H1 (cell line): ENCODE measurements at regions not wholly inside any gene's neighbourhood (a gene's known extent, or its start where the extent isn't known, plus 50 kb on each side); places are given as distances from the start of the nearest gene placed in this dataset.

ENCODE experiments used
- CTCF ChIA-PET: fragments of 300-600 bp; sonication (Branson Sonifier 250); formaldehyde crosslinking; loops from one replicate; lab custom pipeline; 2021; ENCODE audit not compliant: partially characterized antibody; lab: Charles Lee
- POLR2A ChIA-PET: fragments of 300-600 bp; sonication (Branson Sonifier 250); formaldehyde crosslinking; loops from one replicate; lab custom pipeline; 2021; ENCODE audit warnings: inconsistent platforms; ENCODE audit not compliant: partially characterized antibody; lab: Charles Lee
- DNase-seq, 2 experiments: peaks; one replicate each; pipeline versions ENCODE4 v3.0.0 to v3.0.0-alpha.2; 2010 to 2022; ENCODE audit warnings: low spot score in 2 of 2, low read depth in 1 of 2, mixed read lengths in 1 of 2
- FAIRE-seq: peaks from 2 replicates; lab custom pipeline; 2011; peaks lifted over from hg19 to GRCh38; lab: Jason Lieb, UNC
- H2AFZ ChIP-seq: 2 replicates; pipeline ENCODE4 v1.8.1; 2012; ENCODE audit warnings: low read length, inconsistent platforms
- H2AK5ac ChIP-seq: 2 replicates; pipeline ENCODE4 v1.6.1; 2013; ENCODE audit warnings: low read depth, low read length
- H2BK120ac ChIP-seq: replicated peaks from 2 replicates; pipeline ENCODE3; 2013; ENCODE audit warnings: low read depth, low read length, inconsistent platforms
- H2BK12ac ChIP-seq: 2 replicates; pipeline ENCODE4 v1.6.1; 2013; ENCODE audit warnings: low read depth, low read length
- H2BK15ac ChIP-seq: 2 replicates; pipeline ENCODE4 v1.6.1; 2013; ENCODE audit warnings: low read length
- H2BK20ac ChIP-seq: 2 replicates; pipeline ENCODE4 v1.6.1; 2013; ENCODE audit warnings: low read length
- H2BK5ac ChIP-seq: 2 replicates; pipeline ENCODE4 v1.6.1; 2013; ENCODE audit warnings: low read depth, low read length
- H3K14ac ChIP-seq: 2 replicates; pipeline ENCODE4 v1.6.1; 2013; ENCODE audit warnings: inconsistent platforms; ENCODE audit not compliant: insufficient read length
- H3K18ac ChIP-seq: 2 replicates; pipeline ENCODE4 v1.6.1; 2013; ENCODE audit warnings: low read length; ENCODE audit errors: extremely low read depth
- H3K23ac ChIP-seq: 2 replicates; pipeline ENCODE4 v1.6.1; 2013; ENCODE audit warnings: inconsistent platforms; ENCODE audit not compliant: insufficient read length
- H3K23me2 ChIP-seq: 2 replicates; pipeline ENCODE4 v1.6.1; 2013; ENCODE audit warnings: low read depth, low read length
- H3K27ac ChIP-seq: 2 replicates; pipeline ENCODE4 v1.6.1; 2011; ENCODE audit warnings: low read depth, low read length, inconsistent platforms
- H3K27me3 ChIP-seq, 4 experiments: replicated peaks in 1 of 4; 1 replicate in 1 of 4; 2 replicates in 3 of 4; pipeline versions ENCODE4 v1.6.1 to v1.8.1; 2011 to 2013; ENCODE audit warnings: low read length in 3 of 4, mild to moderate bottlenecking in 3 of 4, inconsistent platforms in 2 of 4, mixed read lengths in 2 of 4, moderate library complexity in 1 of 4; ENCODE audit not compliant: control insufficient read depth in 3 of 4, insufficient read depth in 3 of 4; ENCODE audit errors: extremely low read depth in 1 of 4
- H3K36me3 ChIP-seq, 4 experiments: 2 replicates each; pipeline versions ENCODE4 v1.6.1 to v1.8.1; 2011 to 2013; ENCODE audit warnings: mild to moderate bottlenecking in 4 of 4, low read length in 3 of 4, moderate library complexity in 2 of 4, control low read depth in 1 of 4, inconsistent platforms in 1 of 4; ENCODE audit not compliant: insufficient read depth in 4 of 4, control insufficient read depth in 2 of 4
- H3K4ac ChIP-seq: replicated peaks from 2 replicates; pipeline ENCODE3; 2013; ENCODE audit warnings: low read length, low read depth, mixed read lengths, inconsistent platforms; ENCODE audit not compliant: insufficient read length
- H3K4me1 ChIP-seq, 4 experiments: replicated peaks in 1 of 4; 1 replicate in 1 of 4; 2 replicates in 3 of 4; pipeline versions ENCODE4 v1.6.1 to v1.8.1; 2011 to 2013; ENCODE audit warnings: low read length in 3 of 4, inconsistent platforms in 2 of 4, mixed read lengths in 1 of 4; ENCODE audit not compliant: insufficient read depth in 4 of 4, control insufficient read depth in 3 of 4
- H3K4me2 ChIP-seq, 2 experiments: 2 replicates each; pipeline versions ENCODE4 v1.6.1 to v1.8.1; 2011 to 2013; ENCODE audit warnings: low read depth in 2 of 2, low read length in 2 of 2, control low read depth in 1 of 2, inconsistent platforms in 1 of 2, mild to moderate bottlenecking in 1 of 2; ENCODE audit not compliant: insufficient read depth in 1 of 2
- H3K4me3 ChIP-seq, 4 experiments: fragments of 200-600, 300-600 bp in 1 of 4; sonication (generic), shearing (Covaris generic), sonication (Bioruptor Twin) in 1 of 4; 2 replicates each; pipeline versions ENCODE4 v1.5.1 to v1.8.1; 2011 to 2016; ENCODE audit warnings: low read length in 4 of 4, low read depth in 3 of 4, control low read depth in 2 of 4, inconsistent platforms in 2 of 4, mild to moderate bottlenecking in 2 of 4, mixed read lengths in 1 of 4, moderate library complexity in 1 of 4; ENCODE audit not compliant: insufficient read depth in 2 of 4; ENCODE audit errors: extremely low read depth in 1 of 4
- H3K56ac ChIP-seq: replicated peaks from 2 replicates; pipeline ENCODE3; 2013; ENCODE audit warnings: low read depth, mild to moderate bottlenecking, mixed read lengths, low read length, inconsistent platforms; ENCODE audit not compliant: insufficient read length
- H3K79me1 ChIP-seq: 2 replicates; pipeline ENCODE4 v1.6.1; 2013; ENCODE audit warnings: low read depth, low read length, control low read depth
- H3K79me2 ChIP-seq, 2 experiments: 2 replicates each; pipeline versions ENCODE4 v1.6.1 to v1.8.1; 2012 to 2013; ENCODE audit warnings: low read length in 2 of 2, mild to moderate bottlenecking in 2 of 2, inconsistent platforms in 1 of 2; ENCODE audit not compliant: insufficient read depth in 2 of 2, control insufficient read depth in 1 of 2
- H3K9ac ChIP-seq, 4 experiments: replicated peaks in 1 of 4; 1 replicate in 1 of 4; 2 replicates in 3 of 4; pipeline versions ENCODE4 v1.6.1 to v1.8.1; 2011 to 2013; ENCODE audit warnings: low read depth in 3 of 4, low read length in 3 of 4, control low read depth in 2 of 4, mild to moderate bottlenecking in 2 of 4, moderate library complexity in 2 of 4, inconsistent platforms in 1 of 4; ENCODE audit errors: extremely low read depth in 1 of 4
- H3K9me3 ChIP-seq, 2 experiments: 2 replicates each; pipeline versions ENCODE4 v1.6.1 to v1.8.1; 2012 to 2013; ENCODE audit warnings: mild to moderate bottlenecking in 2 of 2, moderate library complexity in 2 of 2, control low read depth in 1 of 2, inconsistent platforms in 1 of 2, low read depth in 1 of 2, low read length in 1 of 2, mixed read lengths in 1 of 2; ENCODE audit not compliant: insufficient read depth in 2 of 2
- H4K20me1 ChIP-seq, 2 experiments: replicated peaks in 1 of 2; 2 replicates each; pipeline versions ENCODE3 to v1.8.1; 2011 to 2013; ENCODE audit warnings: inconsistent platforms in 2 of 2, low read length in 2 of 2, mild to moderate bottlenecking in 1 of 2; ENCODE audit not compliant: insufficient read depth in 2 of 2, control insufficient read depth in 1 of 2
- H4K5ac ChIP-seq: 2 replicates; pipeline ENCODE4 v1.6.1; 2013; ENCODE audit warnings: low read length, low read depth, mixed read lengths, inconsistent platforms; ENCODE audit not compliant: insufficient read length
- H4K8ac ChIP-seq: 2 replicates; pipeline ENCODE4 v1.8.0; 2013; ENCODE audit warnings: mild to moderate bottlenecking, moderate library complexity, low read length, inconsistent platforms; ENCODE audit not compliant: insufficient read depth; ENCODE audit errors: extremely low read depth
- H4K91ac ChIP-seq: replicated peaks from 2 replicates; pipeline ENCODE3; 2013; ENCODE audit warnings: low read length, mixed read lengths, inconsistent platforms; ENCODE audit not compliant: insufficient read length
- BRCA1 ChIP-seq: IDR thresholded peaks from 2 replicates; pipeline ENCODE4 v1.6.1; 2012; ENCODE audit warnings: low read depth, low read length, improper control_type of control experiment
- CHD1 ChIP-seq: IDR thresholded peaks from 2 replicates; pipeline ENCODE4 v1.6.1; 2012; ENCODE audit warnings: low read depth, low read length, improper control_type of control experiment
- EGR1 ChIP-seq: IDR thresholded peaks from 2 replicates; pipeline ENCODE4 v1.6.1; 2011; ENCODE audit warnings: low read depth, low read length, borderline replicate concordance
- EP300 ChIP-seq, 2 experiments: IDR thresholded peaks; 1 replicate in 1 of 2; 2 replicates in 1 of 2; pipeline ENCODE4 v1.6.1; 2011 to 2012; ENCODE audit warnings: low read depth in 2 of 2, low read length in 2 of 2, mild to moderate bottlenecking in 2 of 2, borderline replicate concordance in 1 of 2, inconsistent platforms in 1 of 2, moderate library complexity in 1 of 2
- EZH2 ChIP-seq: fragments of 200-600 bp; sonication (generic); IDR thresholded peaks from 2 replicates; pipeline ENCODE4 v1.7.1; 2012; ENCODE audit warnings: low read depth, mild to moderate bottlenecking, moderate library complexity, low read length, inconsistent platforms; ENCODE audit not compliant: severe bottlenecking
- KDM1A ChIP-seq: fragments of 200-600, 300-600 bp; sonication (generic); IDR thresholded peaks from 2 replicates; pipeline ENCODE4 v1.7.1; 2016; ENCODE audit warnings: mild to moderate bottlenecking, low read length, borderline replicate concordance
- KDM5A ChIP-seq: fragments of 200-600 bp; IDR thresholded peaks from 2 replicates; pipeline ENCODE4 v1.7.1; 2012; ENCODE audit warnings: mild to moderate bottlenecking, low read length, inconsistent platforms, mixed read lengths
- NANOG ChIP-seq: IDR thresholded peaks from 2 replicates; pipeline ENCODE4 v1.6.1; 2011; ENCODE audit warnings: low read length, low read depth, mild to moderate bottlenecking, inconsistent platforms; ENCODE audit not compliant: insufficient read depth, poor library complexity, severe bottlenecking
- POLR2A ChIP-seq, 2 experiments: IDR thresholded peaks; 1 replicate in 1 of 2; 2 replicates in 1 of 2; pipeline ENCODE4 v1.6.1; 2011; ENCODE audit warnings: low read depth in 2 of 2, low read length in 2 of 2, mild to moderate bottlenecking in 2 of 2; ENCODE audit errors: control extremely low read depth in 1 of 2
- RAD21 ChIP-seq, 2 experiments: IDR thresholded peaks in 1 of 2; conservative IDR thresholded peaks in 1 of 2; 2 replicates each; pipeline ENCODE4 v1.6.1; 2011; ENCODE audit warnings: low read depth in 2 of 2, low read length in 2 of 2, improper control_type of control experiment in 1 of 2, inconsistent platforms in 1 of 2, mild to moderate bottlenecking in 1 of 2, moderate library complexity in 1 of 2
- RBBP5 ChIP-seq: IDR thresholded peaks from 2 replicates; pipeline ENCODE4 v1.7.1; 2012; ENCODE audit warnings: low read depth, mild to moderate bottlenecking, inconsistent platforms, low read length, moderate library complexity, borderline replicate concordance
- SIN3A ChIP-seq, 2 experiments: IDR thresholded peaks in 1 of 2; conservative IDR thresholded peaks in 1 of 2; 2 replicates each; pipeline ENCODE4 v1.6.1; 2011 to 2012; ENCODE audit warnings: low read length in 2 of 2, improper control_type of control experiment in 1 of 2, low read depth in 1 of 2, mild to moderate bottlenecking in 1 of 2
- TAF7 ChIP-seq: optimal IDR thresholded peaks from 2 replicates; pipeline ENCODE3; 2011; ENCODE audit warnings: low read depth, mild to moderate bottlenecking, inconsistent platforms, low read length, moderate library complexity, borderline replicate concordance
- YY1 ChIP-seq: IDR thresholded peaks from 2 replicates; pipeline ENCODE4 v1.6.1; 2011; ENCODE audit warnings: low read depth, mild to moderate bottlenecking, low read length
- WGBS, 2 experiments: shearing (Covaris generic) in 1 of 2; methylation state at CpG; one replicate each; pipeline versions ENCODE4 v1.1.6 to v1.1.7; 2013 to 2015; ENCODE audit warnings: low lambda C conversion rate in 2 of 2, mixed read lengths in 2 of 2, inconsistent platforms in 1 of 2, low coverage in 1 of 2, missing lambda C conversion rate in 1 of 2; ENCODE audit not compliant: insufficient replicate concordance in 2 of 2, insufficient coverage in 1 of 2, insufficient read length in 1 of 2; ENCODE audit errors: extremely low coverage in 1 of 2, missing lambda C conversion rate in 1 of 2; 5-methylcytosine and 5-hydroxymethylcytosine counted together

GRCh38 chr2:236417150-236417549 is 152.5 kb upstream of the ACKR3 start:
- no peak for FAIRE-seq
- Histone ChIP-seq H3K36me3 (no peaks in the 10 kb centered on the region), H2BK15ac (no peak overlapping the region), H3K27ac (no peak overlapping the region), H2BK12ac (no peak overlapping the region), H3K23me2 (no peaks in the 10 kb centered on the region), H2BK5ac (no peak overlapping the region; the same call in 1 of the 2 replicates), H3K4me3 (no peak overlapping the region), H3K9ac (no peak overlapping the region), H3K18ac (no peak overlapping the region), H3K56ac (no peak overlapping the region), H3K4me2 (no peak overlapping the region), H3K4me1 (peaks cover 0 to 4% (median 0%) of the 10 kb centered on the region in 4 experiments; a peak in 1 of 7 replicates), H4K5ac (no peak overlapping the region), H2BK120ac (no peak overlapping the region), H3K14ac (no peak overlapping the region), H2BK20ac (no peak overlapping the region), H3K79me2 (no peaks in the 10 kb centered on the region), H4K20me1 (no peaks in the 10 kb centered on the region), H4K8ac (no peak overlapping the region; the same call in 1 of the 2 replicates), H2AK5ac (no peak overlapping the region), H3K4ac (no peak overlapping the region), H2AFZ (no peak overlapping the region; the same call in 1 of the 2 replicates), H3K79me1 (no peaks in the 10 kb centered on the region), H3K27me3 (no peaks in the 10 kb centered on the region), H3K23ac (no peak overlapping the region), H4K91ac (no peak overlapping the region), H3K9me3 (no peaks in the 10 kb centered on the region)
- 91% methylated on average over 6 of the region's 6 CpGs; no CpG with 5 or more reads in 1 of the 2 experiments for WGBS, 2 experiments
- POLR2A ChIA-PET, result no interaction called here
- DNase-seq, result no peak
- CTCF ChIA-PET, result interaction anchor here (0.7 kb wide), 1 partner anchor 34 kb away, joined by 4 read pairs; no protein-coding TSS in a partner anchor
- TF ChIP-seq EGR1 (no peak), EP300 (IDR thresholded peaks at IDR 0.05; ENCODE audit: borderline replicate concordance in 1 of 2, low read depth in 2 of 2, low read length in 2 of 2) (no peak), BRCA1 (no peak), TAF7 (no peak), SIN3A (conservative IDR thresholded peaks at IDR 0.05 in 1 of 2, IDR thresholded peaks at IDR 0.05 in 1 of 2; ENCODE audit: low read depth in 1 of 2, low read length in 2 of 2) (no peak), POLR2A (IDR thresholded peaks at IDR 0.05; ENCODE audit: control extremely low read depth in 1 of 2, low read depth in 2 of 2, low read length in 2 of 2) (no peak), YY1 (no peak), KDM1A (no peak), EZH2 (no peak), NANOG (no peak), CHD1 (no peak), RAD21 (IDR thresholded peaks at IDR 0.05 in 1 of 2, conservative IDR thresholded peaks at IDR 0.05 in 1 of 2; ENCODE audit: low read depth in 2 of 2, low read length in 2 of 2) (no peak), KDM5A (no peak), RBBP5 (no peak)
